Endometrial microvascular endothelial cells (primary cell): ENCODE measurements at regions not wholly inside any gene's neighbourhood (a gene's known extent, or its start where the extent isn't known, plus 50 kb on each side); places are given as distances from the start of the nearest gene placed in this dataset.

Experiments
- in situ Hi-C: cut with HindIII; loops from 2 replicates; pipeline ENCODE4 v1.10.0; 2017; ENCODE audit warnings: low sequenced_read_pairs, low pct_unique_long_range_greater_than_20kb; ENCODE audit errors: inconsistent ontology term

DNA sequence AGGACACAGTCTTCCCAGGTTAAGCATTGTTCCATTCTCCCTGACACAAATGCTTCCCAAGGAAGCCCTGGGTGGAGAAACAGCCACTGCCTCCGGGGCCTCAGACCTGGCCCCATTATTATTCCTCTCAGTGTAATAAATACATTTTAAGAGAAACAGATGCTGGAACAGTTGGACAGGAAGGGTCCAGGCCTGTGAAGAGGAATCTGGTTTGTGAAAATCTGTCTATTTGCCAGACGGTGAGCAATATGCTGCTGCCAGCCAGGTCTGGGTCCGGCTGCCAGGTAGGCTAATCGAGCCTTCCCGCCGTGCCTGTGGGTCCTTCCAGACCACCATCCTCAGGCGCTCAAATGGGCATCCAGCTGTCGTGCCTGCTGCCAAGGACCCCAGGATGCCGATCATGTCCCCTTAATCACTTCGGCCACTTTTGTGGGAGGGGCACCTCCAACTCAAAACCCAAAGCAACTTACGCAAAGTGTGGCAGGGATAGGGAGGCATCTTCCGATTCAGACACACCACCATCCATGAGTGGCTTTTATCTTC lies 528.4 kb downstream of the MIAT start:
- in situ Hi-C loops = no loop called here

GRCh38 chr22:27186643-27187042 lies 529.3 kb downstream of the MIAT start:
- in situ Hi-C loops = no loop called here

- in situ Hi-C loops = no loop called here
Observed at GRCh38 chr22:27192135-27192829, 534.9 kb downstream of the MIAT start.

DNA sequence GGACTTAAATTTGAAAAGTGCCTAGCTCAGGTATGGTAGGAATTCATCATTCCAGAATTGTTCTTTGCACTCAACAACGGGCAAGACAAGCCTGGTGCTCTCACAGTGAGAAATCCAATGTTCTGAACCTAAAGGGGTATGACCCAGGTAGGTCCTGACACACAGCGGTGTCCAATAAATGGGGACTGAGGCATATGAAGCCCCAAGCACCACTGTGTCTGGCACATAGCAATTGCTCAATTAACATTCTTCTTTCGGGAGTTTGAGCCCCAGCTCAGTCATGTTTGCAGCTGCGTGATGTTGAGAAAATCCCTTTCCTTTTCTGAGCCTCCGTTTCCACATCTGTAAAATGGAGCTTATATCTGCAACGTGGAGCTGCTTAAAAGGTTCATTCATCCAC lies 535.8 kb downstream of the MIAT start:
- in situ Hi-C loops = no loop called here

GRCh38 chr22:27193636-27194035 lies 536.2 kb downstream of the MIAT start:
- in situ Hi-C loops = no loop called here

GRCh38 chr22:27194096-27194748 lies 536.8 kb downstream of the MIAT start:
- in situ Hi-C loops = no loop called here

DNA sequence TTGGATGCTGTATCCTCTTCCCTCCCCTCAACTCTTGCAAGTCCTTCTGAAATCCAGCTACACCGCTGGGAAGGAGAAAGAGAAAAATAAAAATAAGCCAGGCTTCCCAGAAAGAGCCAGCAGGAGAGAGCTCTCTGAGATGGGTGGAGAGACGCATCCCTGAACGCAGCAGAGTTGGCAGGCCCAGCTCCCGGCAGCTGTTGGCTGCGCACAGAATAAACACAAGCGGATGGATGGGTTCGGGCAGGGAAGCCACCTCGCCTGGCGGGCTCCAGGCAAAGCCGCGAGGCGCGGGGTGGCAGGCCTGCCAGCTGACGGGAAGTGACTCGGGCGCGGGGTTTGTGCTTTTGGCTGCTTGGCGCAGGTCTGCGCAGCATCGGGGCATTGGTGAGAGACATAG lies 537.7 kb downstream of the MIAT start:
- in situ Hi-C loops = no loop called here

- in situ Hi-C loops = no loop called here
Observed at GRCh38 chr22:27195494-27195893, 538.1 kb downstream of the MIAT start.

GRCh38 chr22:27196606-27197005 lies 539.2 kb downstream of the MIAT start:
- in situ Hi-C loops = no loop called here

GRCh38 chr22:27197052-27197451 lies 539.7 kb downstream of the MIAT start:
- in situ Hi-C loops = no loop called here

DNA sequence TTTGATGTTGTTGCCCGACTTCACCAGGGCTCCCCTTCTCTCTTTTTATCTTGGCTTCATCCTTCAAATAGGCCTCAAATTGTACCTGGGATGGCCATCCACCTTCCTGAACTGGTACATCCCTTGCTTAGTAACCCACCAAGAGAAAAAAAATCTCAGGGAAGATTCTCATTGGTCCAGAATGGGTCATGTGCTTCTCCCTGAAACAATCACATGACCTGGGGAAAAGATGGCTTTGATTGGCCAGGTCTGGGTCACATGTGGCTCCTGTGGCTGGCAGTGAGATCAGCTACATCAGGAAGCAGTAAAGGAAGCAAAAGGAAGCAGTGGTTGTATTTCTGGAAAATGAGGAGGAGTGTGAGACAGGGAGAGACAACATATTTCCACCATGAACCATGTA lies 540.2 kb downstream of the MIAT start:
- in situ Hi-C loops = no loop called here

GRCh38 chr22:27198518-27199035 lies 541.2 kb downstream of the MIAT start:
- in situ Hi-C loops = no loop called here

DNA sequence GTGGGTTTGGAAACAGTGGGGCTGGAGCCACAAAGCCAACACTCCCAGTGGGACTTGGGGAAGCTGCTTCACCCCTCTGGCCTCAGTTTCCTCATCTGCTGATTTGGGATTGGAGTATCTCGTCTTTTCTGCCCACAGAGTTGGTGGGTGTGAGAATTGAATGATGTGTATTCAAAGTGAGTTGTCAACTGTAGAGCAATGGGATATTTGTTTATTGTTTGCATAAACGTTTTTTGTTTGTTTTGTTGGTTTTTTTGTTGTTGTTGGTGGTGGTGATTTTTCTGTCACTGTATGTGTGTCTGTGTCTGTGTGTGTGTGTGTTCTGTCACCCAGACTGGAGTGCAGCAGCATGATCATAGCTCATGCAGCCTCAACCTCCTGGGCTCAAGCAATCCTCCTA lies 542.0 kb downstream of the MIAT start:
- in situ Hi-C loops = no loop called here

DNA sequence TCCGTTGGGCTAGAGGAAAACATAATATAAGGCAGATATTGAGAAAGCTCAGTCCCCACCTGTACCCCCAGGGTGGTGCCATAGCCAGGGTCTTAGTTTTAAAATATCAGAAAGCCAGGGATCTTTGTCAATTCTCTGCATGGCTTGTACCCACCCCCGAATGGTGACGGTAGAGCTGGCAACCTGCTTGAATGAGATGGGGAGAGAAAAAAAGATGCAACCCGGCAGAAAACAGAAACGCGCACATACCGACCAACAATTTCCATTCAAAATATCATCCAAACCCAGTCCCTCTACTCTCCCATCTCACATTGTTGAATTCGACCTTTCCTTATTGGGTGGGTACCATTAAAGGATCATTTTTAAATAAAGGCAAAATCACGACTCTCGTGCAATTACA lies 543.9 kb downstream of the MIAT start:
- in situ Hi-C loops = no loop called here

- in situ Hi-C loops = no loop called here
Observed at GRCh38 chr22:27201741-27202140, 544.4 kb downstream of the MIAT start.

DNA sequence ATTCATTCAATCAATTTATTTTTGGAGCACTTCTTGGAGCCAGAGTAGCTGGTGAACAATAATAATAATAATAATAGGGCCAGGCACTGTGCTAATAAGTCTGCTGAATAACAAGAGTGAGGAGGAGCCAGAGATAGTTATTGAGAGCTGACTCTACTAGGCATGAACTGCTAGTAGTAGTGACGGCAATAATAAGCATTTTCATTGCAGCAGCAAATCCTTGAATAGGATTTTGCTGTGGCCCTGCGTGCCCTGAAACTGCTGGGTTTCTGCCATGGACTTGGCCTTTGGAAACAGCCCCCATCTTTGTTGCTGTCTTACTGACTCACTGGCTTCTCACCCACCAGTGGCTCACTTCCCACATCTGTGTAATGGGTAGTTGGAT lies 545.9 kb downstream of the MIAT start:
- in situ Hi-C loops = no loop called here

GRCh38 chr22:27204280-27204679 lies 546.9 kb downstream of the MIAT start:
- in situ Hi-C loops = no loop called here

- in situ Hi-C loops = no loop called here
Observed at GRCh38 chr22:27204817-27205216, 547.4 kb downstream of the MIAT start.

DNA sequence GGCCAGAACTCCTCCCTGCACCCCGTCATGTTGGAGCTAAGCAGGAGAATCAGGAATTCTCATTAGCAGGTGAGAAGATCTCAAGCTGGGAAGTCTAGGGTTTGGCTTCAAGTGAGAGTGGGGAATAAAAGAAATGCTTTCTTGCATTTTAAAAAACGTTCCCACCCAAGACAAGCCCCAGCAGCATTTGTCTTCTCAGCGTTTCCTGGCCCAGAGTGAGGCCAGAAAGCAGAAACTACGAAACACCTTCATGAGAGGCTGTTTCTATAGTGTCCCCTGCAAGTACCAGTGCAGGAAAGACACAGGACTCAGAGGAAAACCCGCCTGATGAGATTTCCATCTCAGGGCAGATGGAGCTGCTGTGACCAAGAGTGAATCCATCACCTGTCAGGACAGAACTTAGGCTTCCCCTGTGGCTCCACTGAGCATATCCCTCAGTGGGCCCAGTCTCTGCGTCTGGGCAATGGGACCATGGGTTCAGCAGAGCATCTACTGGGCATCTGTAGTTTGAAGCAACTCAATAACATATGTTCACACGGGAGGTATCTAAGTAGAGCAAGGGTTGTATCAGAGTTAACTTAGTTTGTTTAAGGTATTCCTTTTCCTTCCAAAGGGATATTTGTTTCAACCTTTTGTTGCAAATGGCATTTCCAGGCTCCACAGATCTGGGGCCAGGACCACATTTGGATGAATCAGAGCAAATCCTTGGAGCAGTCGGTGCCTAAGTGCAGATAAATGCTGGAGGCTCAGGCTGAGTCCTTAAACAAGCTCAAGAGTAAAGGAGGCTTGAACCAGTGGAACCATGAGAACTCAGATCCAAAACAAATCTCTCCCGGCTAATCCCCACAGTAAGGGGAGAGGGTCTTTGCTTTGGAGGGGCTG lies 548.3 kb downstream of the MIAT start:
- in situ Hi-C loops = no loop called here
